GM10248 (cell line): ENCODE measurements at regions not wholly inside any gene's neighbourhood (a gene's known extent, or its start where the extent isn't known, plus 50 kb on each side); places are given as distances from the start of the nearest gene placed in this dataset.

Source experiments
- CTCF ChIA-PET: fragments of 300-600 bp; sonication (Branson Sonifier 250); formaldehyde crosslinking; extraction: SDS; loops from one replicate; lab custom pipeline; 2021; ENCODE audit warnings: antibody characterized with exemption; lab: Yijun Ruan, JAX
- POLR2A ChIA-PET: fragments of 350-650 bp; sonication (Branson Sonifier 250); formaldehyde crosslinking; extraction: SDS; loops from one replicate; lab custom pipeline; 2020; ENCODE audit warnings: antibody characterized with exemption; lab: Yijun Ruan, JAX
- DNase-seq: peaks from one replicate; pipeline ENCODE4 v3.0.0; 2012; ENCODE audit errors: extremely low spot score
- TF ChIP-seq, protein P1 (sequence below): IDR thresholded peaks from 2 replicates; pipeline ENCODE4 v1.5.1; 2012; ENCODE audit warnings: mild to moderate bottlenecking, low read depth; ENCODE audit errors: extremely low read depth, missing control alignments, control extremely low read depth

DNA sequence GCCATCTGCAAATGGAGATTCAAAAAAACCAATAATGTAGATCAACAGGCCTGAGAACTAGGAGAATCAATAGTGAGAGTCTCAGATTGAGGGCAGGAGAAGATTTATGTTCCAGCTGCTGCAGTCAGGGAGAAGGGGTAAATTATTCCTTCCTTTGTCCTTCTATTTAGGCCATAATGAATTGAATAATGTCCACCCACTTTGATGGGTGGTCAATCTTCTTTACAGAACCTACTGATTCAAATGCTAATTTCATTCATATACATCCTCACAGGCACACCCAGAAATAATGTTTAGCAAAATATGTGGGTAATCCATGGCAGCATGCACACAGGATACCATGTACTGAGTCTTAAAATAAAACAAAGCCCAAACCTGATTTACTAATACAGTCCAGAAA, 695.3 kb upstream of the REG3G start:
- TF ChIP-seq, protein P1, sequence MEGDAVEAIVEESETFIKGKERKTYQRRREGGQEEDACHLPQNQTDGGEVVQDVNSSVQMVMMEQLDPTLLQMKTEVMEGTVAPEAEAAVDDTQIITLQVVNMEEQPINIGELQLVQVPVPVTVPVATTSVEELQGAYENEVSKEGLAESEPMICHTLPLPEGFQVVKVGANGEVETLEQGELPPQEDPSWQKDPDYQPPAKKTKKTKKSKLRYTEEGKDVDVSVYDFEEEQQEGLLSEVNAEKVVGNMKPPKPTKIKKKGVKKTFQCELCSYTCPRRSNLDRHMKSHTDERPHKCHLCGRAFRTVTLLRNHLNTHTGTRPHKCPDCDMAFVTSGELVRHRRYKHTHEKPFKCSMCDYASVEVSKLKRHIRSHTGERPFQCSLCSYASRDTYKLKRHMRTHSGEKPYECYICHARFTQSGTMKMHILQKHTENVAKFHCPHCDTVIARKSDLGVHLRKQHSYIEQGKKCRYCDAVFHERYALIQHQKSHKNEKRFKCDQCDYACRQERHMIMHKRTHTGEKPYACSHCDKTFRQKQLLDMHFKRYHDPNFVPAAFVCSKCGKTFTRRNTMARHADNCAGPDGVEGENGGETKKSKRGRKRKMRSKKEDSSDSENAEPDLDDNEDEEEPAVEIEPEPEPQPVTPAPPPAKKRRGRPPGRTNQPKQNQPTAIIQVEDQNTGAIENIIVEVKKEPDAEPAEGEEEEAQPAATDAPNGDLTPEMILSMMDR = no peak
- no peak for DNase-seq
- ChIA-PET POLR2A (no interaction called here), CTCF (no interaction called here)

DNA sequence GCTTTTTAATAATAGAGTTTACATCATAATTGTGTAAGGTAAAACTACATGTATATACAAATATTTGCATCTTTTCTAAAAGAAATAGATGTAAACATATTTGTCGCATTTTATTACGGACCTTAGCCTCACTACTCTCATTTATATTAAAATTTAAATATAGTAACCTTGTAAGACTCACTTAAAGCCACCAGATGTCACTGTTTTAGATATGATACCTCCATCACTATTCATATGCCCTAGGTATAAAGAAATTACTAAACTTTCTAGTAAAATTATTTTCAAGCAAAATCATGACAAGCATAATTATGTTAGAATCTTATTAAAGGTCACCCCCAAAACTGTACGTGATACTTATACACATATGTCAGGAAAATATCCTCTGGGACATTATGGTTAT, 674.3 kb upstream of the REG3G start:
- ChIA-PET POLR2A (no interaction called here), CTCF (no interaction called here)
- TF ChIP-seq, protein P1 = no peak
- DNase-seq = no peak

DNA sequence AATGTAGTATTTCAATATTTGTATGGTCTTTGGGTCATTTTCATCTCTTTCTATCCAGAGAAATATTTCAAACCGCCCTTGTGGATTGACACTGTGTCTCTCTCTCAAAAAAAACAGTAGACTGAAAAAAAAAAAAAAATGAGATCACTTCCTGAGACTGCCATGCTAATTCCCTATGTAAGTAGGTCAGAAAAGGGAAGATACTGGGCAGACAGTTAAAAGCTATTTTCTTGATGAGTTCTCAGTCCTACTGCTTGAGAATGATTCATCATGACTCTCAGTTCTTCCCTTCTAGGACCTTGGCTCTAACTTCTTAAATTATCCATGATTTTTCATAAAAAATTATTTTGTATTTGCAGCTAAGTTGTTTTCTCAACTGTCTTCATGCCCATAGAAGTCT, 672.3 kb upstream of the REG3G start:
- TF ChIP-seq, protein P1 = no peak
- ChIA-PET POLR2A (no interaction called here), CTCF (interaction anchor here (1.3 kb wide), 1 partner anchor 10 kb away, joined by 3 read pairs; no protein-coding TSS in a partner anchor)
- DNase-seq = no peak

DNA sequence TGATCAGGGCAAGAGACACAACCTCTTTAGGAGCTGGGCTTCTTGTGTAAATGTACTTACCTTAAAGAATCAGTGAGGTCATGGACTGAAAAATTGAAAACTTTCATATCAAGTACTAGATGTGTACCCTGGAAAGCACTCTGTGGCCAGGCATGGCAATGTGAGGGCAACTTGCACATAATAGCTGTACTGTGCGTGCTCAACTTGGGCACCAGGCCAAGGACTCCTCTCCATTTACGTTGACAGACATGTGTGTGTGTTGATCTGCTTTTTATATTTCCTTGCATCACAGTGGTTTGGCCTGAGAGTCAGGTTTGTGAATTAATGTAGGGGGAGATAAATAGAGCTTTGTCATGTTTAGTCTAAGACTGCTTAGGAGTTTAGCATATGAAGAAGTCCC, 669.5 kb upstream of the REG3G start:
- CTCF ChIA-PET = interaction anchor here (1.5 kb wide), 1 partner anchor 22 kb away, joined by 4 read pairs; no protein-coding TSS in a partner anchor
- POLR2A ChIA-PET = interaction anchor here (0.5 kb wide), 1 partner anchor 1444 kb away, joined by 3 read pairs; no protein-coding TSS in a partner anchor
- DNase-seq = no peak
- TF ChIP-seq, protein P1 = no peak

DNA sequence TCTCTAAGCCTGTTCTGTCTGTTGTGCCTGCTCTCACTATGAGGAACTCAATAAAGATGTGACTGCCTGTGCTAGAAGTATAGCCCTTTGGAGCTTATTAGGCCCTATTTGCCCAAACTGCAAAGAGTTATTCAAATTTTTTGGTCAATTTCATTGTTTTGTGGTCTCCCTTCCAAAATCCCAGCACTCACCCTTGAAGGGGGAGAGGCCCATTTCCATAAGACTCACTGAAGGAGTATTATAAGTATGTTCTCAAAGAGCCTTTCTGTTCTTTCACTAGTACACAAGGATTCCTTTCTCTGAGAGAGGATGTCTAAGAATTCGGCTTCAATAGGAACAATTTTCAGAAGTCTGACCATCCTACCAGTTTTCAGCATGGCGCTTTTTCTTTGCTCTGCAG, 641.9 kb upstream of the REG3G start:
- DNase-seq = no peak
- ChIA-PET POLR2A (no interaction called here), CTCF (no interaction called here)
- TF ChIP-seq, protein P1 = no peak

DNA sequence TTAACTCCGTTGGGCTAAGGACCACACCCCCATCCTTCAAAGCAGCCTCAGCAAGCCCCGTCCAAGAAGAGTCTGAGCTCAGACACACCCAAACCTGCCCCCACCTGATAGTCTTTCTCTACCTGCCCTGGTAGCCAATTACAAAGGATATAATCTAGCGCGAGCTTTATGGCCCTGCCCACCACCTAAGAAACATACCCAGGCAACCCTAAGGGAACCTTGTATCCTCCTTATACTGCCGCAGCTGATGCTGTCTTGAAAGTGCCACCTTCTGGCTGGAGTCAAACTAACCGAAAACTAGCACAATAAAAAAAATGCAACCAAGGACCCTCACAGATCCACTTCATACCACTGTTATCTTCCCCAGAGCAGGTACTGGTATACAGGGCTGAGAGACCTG, 628.3 kb upstream of the REG3G start:
- CTCF ChIA-PET = no interaction called here
- POLR2A ChIA-PET = no interaction called here
- TF ChIP-seq, protein P1 = no peak
- DNase-seq = no peak
